ENCODE measurements at regions not wholly inside any gene's neighbourhood (a gene's known extent, or its start where the extent isn't known, plus 50 kb on each side); places are given as distances from the start of the nearest gene placed in this dataset.
A peak's percentile ranks its signal among the peaks of the same experiment; 100 is the strongest.
"Not testable (repeated sequence)": the region's sequence is repeated elsewhere in the genome, so short reads cannot be mapped to it uniquely, and the experiment has no call there.

GRCh38 chr3:197430934-197431333 lies 124.8 kb downstream of the BDH1 start:
- DNase-seq (ENCODE audit: low spot score) = peak; percentile 70

GRCh38 chr3:197430502-197430901 lies 125.3 kb downstream of the BDH1 start:
- no peak for DNase-seq (ENCODE audit: low spot score)

GRCh38 chr3:197428952-197429351 lies 126.8 kb downstream of the BDH1 start:
- no peak for DNase-seq (ENCODE audit: low spot score)

DNA sequence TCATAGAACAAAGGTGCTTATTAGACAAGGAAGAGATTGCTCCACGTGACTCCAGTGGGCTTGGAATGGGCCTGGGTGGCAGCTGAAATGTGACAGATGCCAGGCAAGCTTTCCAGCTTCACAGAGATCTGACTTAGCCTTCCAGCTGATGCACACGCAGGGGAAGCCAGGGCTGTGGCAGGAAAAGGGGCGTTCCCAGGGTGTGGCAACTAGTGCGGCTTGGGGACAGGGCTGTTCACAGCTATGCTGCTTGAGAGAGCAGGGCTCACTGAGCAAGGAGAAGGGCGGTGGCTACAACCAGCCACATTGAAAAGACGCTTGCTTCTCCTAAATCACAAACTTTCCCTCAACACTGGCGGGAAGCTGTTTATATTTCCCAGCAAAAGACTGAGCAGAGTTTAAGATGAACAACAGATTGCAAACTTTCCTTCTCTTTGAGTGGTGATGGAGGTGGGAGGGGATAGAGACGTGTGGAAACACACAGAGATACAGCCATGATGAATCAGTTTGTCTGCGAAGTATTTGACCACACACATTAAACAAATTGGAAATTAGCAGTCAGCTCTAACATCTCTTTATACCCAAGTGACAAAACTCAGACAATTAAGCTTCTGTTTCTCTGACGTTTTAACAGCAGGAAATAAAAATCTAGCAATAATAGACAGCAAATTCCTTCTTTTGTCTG lies 127.5 kb downstream of the BDH1 start:
- peak; percentile 83 for DNase-seq (ENCODE audit: low spot score)

DNA sequence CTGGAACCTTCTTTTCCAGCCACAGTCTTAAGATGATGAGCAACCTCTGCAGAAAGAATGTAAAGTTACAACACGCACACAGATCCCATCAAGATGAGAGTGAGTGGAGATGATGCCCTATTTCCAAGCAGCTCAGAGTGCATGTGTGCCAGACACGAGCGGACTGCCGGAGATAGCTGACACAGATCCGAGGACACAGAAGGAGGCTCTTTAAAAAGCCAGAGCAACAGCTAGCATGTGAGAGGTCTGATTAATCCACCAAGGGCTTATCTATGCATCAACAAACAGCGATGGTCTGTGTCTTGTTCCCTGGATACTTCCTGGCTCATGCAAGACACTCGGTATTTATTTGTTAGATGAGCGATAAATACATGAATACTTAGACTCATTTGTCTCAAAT lies 128.6 kb upstream of the DLG1 start:
- no peak for DNase-seq (ENCODE audit: low spot score)

DNA sequence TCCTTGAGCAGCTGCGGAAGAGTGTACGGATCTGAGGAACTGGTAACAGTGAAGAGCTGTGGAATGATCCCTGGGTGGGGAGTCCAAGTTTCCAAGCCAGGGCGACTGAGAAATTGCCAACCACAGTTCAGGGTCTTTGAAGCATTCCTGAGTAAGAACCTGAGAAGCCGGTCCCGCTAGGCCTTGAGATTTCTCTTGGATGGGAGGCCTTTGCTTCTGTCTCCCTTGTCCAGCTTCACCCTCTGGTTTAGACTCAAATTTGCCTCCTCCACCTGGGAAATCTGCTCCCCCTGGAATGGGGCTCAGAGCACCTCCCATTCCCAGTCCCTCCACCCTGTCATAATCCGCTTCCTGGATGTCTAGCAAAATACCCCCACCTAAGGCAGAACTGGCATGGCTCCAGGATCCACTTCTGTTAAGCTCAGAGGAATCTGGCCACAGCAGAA lies 127.7 kb upstream of the DLG1 start:
- no peak for DNase-seq (ENCODE audit: low spot score)

DNA sequence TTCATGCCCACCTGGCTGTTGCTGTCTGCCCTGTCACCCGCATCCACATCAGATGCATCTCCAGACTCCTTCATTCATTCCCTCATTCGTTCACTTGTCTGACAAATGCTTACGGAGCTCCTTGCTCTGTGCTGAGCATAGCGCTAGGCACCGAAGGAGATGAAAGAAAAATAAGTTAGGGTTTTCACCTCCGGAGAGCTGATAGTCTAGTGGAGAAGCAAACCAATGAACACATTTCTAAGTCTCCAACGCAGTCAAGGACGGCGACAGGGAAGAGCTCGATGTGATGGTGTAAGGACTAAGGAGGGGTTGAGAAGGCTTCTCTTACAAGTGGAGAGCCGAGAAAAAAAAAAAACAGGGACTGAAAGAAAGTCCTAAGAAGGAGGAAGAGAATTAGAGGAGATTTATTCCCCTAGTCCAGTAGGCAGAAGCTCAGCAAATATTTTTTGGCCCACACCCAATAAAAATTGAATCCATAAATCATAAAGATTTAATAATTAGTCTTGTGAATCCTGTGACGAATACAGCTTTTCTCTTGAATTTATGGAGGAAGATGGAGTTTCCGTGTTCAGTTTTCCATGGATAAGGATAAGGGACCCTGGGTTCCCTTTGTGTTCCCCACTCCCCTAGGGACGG lies 127.2 kb upstream of the DLG1 start:
- DNase-seq (ENCODE audit: low spot score) = no peak

DNA sequence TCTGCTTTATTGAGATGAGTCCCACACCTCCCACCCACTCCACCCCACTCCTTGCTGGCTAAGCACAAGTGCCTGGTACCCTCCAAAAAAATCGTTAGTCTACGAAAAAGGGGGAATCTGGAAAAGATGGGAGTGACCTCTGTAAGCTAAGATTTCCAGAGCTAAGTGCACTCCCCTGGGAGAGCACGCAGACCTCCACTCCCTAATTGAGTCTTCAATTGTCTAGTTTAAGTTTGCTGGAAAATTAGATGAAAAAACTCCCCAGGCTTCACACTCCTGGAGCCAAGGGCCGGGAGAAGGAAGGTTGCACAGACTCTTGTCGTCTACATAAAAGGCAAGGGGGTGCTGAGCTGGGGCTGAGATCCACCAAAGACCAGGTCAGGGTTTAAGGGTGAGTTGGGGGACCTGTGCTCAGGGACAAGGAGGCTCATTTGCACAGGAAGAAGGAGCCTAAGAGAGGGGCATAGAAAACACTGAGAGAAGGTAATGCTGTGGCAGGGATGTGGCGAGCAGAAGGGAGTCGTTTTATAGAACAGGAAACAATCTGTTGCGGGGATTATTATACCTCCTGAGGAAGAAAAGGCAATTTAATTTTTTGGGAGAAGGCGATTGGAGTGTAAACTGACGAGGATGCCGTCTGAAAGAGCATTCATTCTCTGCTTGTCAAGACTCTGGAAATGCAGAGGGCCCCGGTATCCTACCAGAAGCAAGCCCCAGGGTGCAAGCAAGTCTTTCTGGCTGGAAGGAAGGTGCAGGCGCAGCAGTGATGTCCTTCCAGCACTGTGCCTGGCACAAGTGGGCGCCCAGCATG lies 126.5 kb upstream of the DLG1 start:
- DNase-seq (ENCODE audit: low spot score) = no peak

- DNase-seq (ENCODE audit: low spot score) = no peak
Observed at GRCh38 chr3:197424266-197424665, 125.9 kb upstream of the DLG1 start.

GRCh38 chr3:197423376-197423775 lies 125.0 kb upstream of the DLG1 start:
- DNase-seq (ENCODE audit: low spot score) = no peak

DNA sequence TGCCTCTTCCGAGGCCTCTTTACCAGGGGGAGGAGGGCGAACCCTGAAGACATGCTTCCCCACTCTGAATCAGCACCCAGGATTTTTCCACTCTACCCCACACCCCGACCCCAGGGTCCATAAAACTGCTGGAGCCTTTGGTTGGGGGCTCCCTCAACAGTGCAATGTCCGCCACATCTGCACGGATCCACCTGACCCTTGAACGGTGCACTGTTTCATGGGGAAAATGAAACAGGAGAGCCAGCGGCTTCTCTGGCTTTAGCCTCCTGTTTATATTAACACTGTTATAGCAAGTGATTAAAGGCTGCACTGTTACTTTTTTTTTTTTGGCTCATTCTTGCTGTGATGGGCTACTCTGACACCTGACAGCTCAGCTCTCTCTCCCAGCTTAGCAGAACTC lies 124.1 kb upstream of the DLG1 start:
- DNase-seq (ENCODE audit: low spot score) = no peak

DNA sequence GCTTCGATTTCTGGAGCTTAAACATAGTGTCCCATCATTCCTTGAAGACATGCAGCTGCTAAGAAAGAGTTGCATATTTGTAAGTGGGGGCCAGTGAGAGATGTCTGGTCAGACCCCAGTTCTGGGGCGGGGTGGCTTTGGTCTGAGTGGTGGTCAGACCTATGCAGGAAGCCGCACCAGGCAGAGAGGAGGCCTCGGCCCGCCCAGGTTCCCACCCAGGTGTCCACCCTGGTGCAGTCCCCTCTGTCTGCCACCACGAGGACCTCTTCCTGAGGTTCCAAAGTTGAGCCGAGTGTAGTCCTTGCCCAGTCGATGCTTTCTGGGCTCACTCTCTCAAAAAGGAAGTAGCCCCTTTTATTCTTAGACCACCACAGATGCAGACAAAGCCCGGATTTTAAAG lies 122.6 kb upstream of the DLG1 start:
- no peak for DNase-seq (ENCODE audit: low spot score)

GRCh38 chr3:197420566-197420965 lies 122.2 kb upstream of the DLG1 start:
- no peak for DNase-seq (ENCODE audit: low spot score)

GRCh38 chr3:197420115-197420514 lies 121.7 kb upstream of the DLG1 start:
- no peak for DNase-seq (ENCODE audit: low spot score)

GRCh38 chr3:197419696-197420095 lies 121.3 kb upstream of the DLG1 start:
- DNase-seq (ENCODE audit: low spot score) = no peak

DNA sequence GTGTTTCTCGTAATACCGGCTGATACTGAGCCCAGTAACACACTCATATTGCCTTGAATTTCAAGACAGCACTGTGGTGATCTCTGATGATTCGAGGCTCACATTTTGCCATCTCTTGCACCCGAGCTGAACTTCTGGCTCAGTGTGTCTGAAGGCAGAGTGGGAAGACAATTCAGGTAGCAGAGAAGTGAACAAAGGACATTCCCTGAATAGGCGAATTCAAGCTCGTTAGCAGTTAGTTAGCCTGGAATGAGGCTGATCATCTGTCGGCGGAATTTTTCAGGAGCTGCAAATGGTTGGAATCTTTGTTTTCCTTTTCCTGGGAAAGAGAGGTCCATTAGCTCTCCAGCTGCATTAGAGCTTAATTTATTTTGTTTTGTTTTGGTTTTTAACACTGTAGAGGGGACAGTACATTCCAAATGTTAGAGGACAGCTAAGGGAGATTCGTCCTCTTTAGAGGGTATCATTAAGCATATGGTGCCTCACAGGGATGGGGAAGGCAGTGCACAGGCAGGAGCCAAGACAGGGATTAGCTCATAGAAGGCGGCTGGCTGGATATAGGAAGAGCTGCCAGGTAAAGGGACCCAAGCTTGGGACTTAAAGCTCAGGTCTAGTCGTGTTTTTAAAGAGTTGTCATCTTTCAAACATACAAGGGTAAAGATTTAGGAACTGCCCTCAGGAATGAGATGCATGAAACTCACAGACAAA lies 119.7 kb upstream of the DLG1 start:
- DNase-seq (ENCODE audit: low spot score) = no peak

- DNase-seq (ENCODE audit: low spot score) = peak; percentile 42
Observed at GRCh38 chr3:197417441-197417840, 119.0 kb upstream of the DLG1 start.

DNA sequence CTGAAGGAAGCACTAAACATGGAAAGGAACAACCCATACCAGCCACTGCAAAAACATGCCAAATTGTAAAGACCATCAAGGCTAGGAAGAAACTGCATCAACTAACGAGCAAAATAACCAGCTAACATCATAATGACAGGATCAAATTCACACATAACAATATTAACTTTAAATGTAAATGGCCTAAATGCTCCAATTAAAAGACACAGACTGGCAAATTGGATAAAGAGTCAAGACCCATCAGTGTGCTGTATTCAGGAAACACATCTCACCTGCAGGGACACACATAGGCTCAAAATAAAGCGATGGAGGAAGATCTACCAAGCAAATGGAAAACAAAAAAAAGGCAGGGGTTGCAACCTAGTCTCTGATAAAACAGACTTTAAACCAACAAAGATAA lies 113.5 kb upstream of the DLG1 start:
- DNase-seq (ENCODE audit: low spot score) = not testable (repeated sequence)

DNA sequence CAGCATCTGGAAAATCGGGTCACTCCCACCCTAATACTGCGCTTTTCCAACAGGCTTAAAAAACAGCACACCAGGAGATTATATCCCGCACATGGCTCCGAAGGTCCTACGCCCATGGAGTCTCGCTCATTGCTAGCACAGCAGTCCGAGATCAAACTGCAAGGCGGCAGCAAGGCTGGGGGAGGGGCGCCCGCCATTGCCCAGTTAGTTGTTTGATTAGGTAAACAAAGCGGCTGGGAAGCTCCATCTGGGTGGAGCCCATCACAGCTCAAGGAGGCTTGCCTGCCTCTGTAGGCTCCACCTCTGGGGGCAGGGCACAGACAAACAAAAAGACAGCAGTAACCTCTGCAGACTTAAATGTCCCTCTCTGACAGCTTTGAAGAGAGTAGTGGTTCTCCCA lies 111.8 kb upstream of the DLG1 start:
- not testable (repeated sequence) for DNase-seq (ENCODE audit: low spot score)

DNA sequence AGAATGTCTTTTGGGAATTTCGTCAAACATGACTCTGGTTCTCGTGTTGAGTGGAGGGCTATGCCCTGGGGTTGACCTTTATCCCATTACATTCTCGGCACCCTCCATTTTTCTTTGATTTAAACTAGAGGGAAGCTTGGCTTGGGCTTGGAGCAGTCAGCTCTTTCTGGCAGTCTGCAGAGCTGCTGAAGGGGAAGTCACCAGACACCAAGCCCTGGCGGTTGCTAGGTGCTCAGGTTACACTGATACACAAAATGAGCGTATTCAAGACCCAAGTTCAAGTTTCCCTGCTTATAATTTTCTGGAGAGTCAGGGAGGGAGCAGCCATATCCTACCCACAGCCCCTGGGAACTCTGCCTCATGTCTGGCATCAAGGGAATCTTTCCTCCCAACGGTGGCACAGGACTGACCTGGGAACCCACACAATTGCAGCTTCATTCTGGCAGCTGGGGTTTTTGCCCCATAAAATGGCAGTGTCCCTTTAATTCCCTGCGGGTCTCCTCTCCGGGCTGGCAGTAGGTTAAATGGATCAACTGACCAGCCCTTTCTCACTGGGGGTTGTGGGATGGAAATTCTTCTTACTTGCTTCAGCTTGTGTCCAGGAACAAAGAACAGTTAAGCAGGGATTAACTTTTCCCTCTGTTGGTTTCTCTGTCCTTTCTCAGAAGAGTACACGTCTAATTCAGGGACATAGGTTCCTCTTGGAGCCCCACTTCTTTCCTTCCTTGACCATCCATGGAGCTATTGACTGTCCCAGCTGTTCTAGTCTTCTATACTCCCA lies 110.0 kb upstream of the DLG1 start:
- DNase-seq (ENCODE audit: low spot score) = no peak

- DNase-seq (ENCODE audit: low spot score) = no peak
Observed at GRCh38 chr3:197407526-197407925, 109.1 kb upstream of the DLG1 start.

- peak; percentile 0 for DNase-seq (ENCODE audit: low spot score)
Observed at GRCh38 chr3:197407053-197407452, 108.6 kb upstream of the DLG1 start.
